Parathyroid adenoma (tissue), 2 donors: ENCODE measurements at regions not wholly inside any gene's neighbourhood (a gene's known extent, or its start where the extent isn't known, plus 50 kb on each side); places are given as distances from the start of the nearest gene placed in this dataset.

Source experiments
- H2AFZ ChIP-seq: fragments of 300-600 bp; sonication (generic); one replicate; pipeline ENCODE4 v1.7.0; 2017; ENCODE audit warnings: antibody characterized with exemption, mild to moderate bottlenecking
- H3K27ac ChIP-seq: fragments of 300-600 bp; sonication (generic); one replicate; pipeline ENCODE4 v1.7.0; 2017
- H3K27me3 ChIP-seq: fragments of 300-600 bp; sonication (generic); one replicate; pipeline ENCODE4 v1.7.0; 2017; ENCODE audit warnings: low read length; ENCODE audit not compliant: control insufficient read depth, insufficient read depth
- H3K36me3 ChIP-seq: fragments of 300-600 bp; sonication (generic); one replicate; pipeline ENCODE4 v1.7.0; 2017; ENCODE audit warnings: low read length; ENCODE audit not compliant: control insufficient read depth, insufficient read depth
- H3K4me1 ChIP-seq: fragments of 300-600 bp; sonication (generic); one replicate; pipeline ENCODE4 v1.7.0; 2017; ENCODE audit warnings: control low read depth
- H3K4me2 ChIP-seq: fragments of 300-600 bp; sonication (generic); one replicate; pipeline ENCODE4 v1.7.0; 2017; ENCODE audit warnings: low read length
- H3K4me3 ChIP-seq: fragments of 300-600 bp; sonication (generic); one replicate; pipeline ENCODE4 v1.7.0; 2017; ENCODE audit warnings: low read depth, low read length
- H3K79me2 ChIP-seq: fragments of 300-600 bp; sonication (generic); one replicate; pipeline ENCODE4 v1.7.0; 2017; ENCODE audit warnings: control low read depth
- H3K9ac ChIP-seq: fragments of 300-600 bp; sonication (generic); one replicate; pipeline ENCODE4 v1.7.0; 2017; ENCODE audit warnings: mild to moderate bottlenecking
- H3K9me3 ChIP-seq: fragments of 300-600 bp; sonication (generic); one replicate; pipeline ENCODE4 v1.7.0; 2017; ENCODE audit warnings: low read length; ENCODE audit not compliant: control insufficient read depth
- TF ChIP-seq, protein P1 (sequence below): fragments of 300-600 bp; sonication (generic); IDR thresholded peaks from one replicate; pipeline ENCODE4 v1.7.0; 2017; ENCODE audit warnings: antibody characterized with exemption, mild to moderate bottlenecking
- donor health status: primary hyperparathyroidism.

DNA sequence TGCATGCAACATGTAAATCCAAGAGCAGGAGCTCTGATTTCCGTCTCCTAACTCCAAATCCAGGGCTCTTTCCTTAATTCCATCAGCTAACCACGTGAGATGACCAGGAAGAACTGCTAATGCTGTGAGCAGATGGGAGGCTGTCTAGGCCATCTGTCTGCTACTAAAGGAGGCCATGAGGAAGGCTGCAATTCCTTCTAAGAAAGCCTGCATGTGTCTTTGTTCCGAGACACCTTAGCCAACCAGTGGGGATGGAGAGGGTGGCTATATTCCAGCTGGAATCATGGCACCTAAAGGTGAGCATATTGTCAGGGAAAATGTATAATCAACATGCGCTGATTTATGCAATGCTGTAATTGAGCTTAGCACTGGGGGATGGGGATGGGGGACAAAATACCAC, 267.2 kb upstream of the CDH5 start:
- H3K36me3 ChIP-seq, result no peaks in the 10 kb centered on the region
- TF ChIP-seq, protein P1, sequence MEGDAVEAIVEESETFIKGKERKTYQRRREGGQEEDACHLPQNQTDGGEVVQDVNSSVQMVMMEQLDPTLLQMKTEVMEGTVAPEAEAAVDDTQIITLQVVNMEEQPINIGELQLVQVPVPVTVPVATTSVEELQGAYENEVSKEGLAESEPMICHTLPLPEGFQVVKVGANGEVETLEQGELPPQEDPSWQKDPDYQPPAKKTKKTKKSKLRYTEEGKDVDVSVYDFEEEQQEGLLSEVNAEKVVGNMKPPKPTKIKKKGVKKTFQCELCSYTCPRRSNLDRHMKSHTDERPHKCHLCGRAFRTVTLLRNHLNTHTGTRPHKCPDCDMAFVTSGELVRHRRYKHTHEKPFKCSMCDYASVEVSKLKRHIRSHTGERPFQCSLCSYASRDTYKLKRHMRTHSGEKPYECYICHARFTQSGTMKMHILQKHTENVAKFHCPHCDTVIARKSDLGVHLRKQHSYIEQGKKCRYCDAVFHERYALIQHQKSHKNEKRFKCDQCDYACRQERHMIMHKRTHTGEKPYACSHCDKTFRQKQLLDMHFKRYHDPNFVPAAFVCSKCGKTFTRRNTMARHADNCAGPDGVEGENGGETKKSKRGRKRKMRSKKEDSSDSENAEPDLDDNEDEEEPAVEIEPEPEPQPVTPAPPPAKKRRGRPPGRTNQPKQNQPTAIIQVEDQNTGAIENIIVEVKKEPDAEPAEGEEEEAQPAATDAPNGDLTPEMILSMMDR, result no peak
- H3K4me3 ChIP-seq, result no peak overlapping the region

DNA sequence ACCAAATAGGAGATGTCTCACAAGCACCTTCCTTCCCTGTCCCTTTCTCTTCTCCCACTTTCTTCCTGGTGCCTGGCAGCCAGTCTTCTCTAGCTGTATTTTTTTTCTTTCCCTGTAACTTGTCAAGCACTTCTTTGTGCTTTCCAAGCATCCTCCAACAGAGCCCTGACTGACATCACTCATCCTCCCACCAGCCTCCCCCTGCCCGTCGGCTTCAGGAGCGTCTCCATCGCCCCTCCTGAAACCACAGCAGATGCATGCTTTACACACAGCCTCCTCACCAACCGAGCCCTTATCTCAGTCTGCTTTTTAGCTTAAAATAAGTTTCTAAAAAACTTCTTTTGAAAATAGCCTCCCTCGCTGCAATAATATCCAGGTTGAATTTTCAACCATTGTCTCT, 268.7 kb upstream of the CDH5 start:
- Histone ChIP-seq H2AFZ (no peak overlapping the region), H3K79me2 (no peaks in the 10 kb centered on the region), H3K27me3 (no peaks in the 10 kb centered on the region), H3K4me1 (peaks cover 2% of the 10 kb centered on the region), H3K36me3 (no peaks in the 10 kb centered on the region), H3K4me2 (peak overlapping the region; percentile 50), H3K27ac (no peak overlapping the region), H3K9ac (no peak overlapping the region), H3K4me3 (no peak overlapping the region), H3K9me3 (no peaks in the 10 kb centered on the region)
- TF ChIP-seq, protein P1, result no peak

More for the DNA sequence above, 267.2 kb upstream of the CDH5 start:
- H3K4me2 ChIP-seq, result no peak overlapping the region
- no peaks in the 10 kb centered on the region for H3K27me3 ChIP-seq
- no peak overlapping the region for H2AFZ ChIP-seq
- H3K9me3 ChIP-seq, result no peaks in the 10 kb centered on the region
- H3K27ac ChIP-seq, result no peak overlapping the region
- no peaks in the 10 kb centered on the region for H3K79me2 ChIP-seq
- H3K9ac ChIP-seq, result no peak overlapping the region
- peaks cover 2% of the 10 kb centered on the region for H3K4me1 ChIP-seq

DNA sequence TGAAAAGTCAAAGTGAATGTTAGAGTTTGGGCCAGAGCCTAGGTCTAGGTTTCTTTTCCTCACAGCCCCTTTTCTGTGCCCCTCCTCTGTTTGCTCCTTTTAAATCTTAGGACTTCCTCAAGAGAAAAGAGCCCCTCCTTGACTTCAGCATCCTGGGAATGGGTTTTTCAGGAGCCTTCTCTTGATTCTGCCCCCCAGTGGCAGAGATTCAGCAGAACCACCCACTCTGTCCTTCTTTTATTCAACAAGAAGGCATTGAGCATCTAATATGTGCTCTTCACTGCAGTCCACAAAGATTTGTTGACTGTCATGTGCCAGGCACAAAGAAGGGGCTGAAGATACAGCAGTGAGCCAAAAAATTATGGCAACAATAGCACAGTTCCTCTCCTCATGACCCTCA, 270.8 kb upstream of the CDH5 start:
- Histone ChIP-seq H3K27me3 (no peaks in the 10 kb centered on the region), H3K4me3 (no peak overlapping the region), H3K27ac (no peak overlapping the region), H3K4me2 (no peak overlapping the region), H3K9ac (no peak overlapping the region), H3K4me1 (peaks cover 2% of the 10 kb centered on the region), H3K9me3 (no peaks in the 10 kb centered on the region), H2AFZ (no peak overlapping the region), H3K79me2 (no peaks in the 10 kb centered on the region), H3K36me3 (no peaks in the 10 kb centered on the region)
- TF ChIP-seq, protein P1, result no peak

DNA sequence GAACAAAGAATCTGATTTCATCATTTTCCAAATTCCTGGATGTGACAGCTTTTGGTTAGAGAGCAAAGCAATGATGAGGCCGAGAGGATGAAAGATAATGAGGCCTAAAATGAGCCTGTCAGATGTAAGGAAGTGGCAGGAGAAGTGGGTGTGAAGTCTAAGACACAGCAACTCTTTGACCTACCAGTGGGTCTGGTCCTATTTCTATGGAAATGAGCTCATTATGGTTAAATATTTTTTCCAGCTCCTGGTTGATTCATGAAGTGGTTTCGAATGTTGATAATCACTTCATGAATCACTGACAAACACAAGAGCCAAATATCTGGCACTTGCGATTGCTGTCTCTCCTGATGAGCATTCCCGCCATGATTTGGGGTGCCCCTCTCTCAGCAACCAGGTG, 273.3 kb upstream of the CDH5 start:
- no peak overlapping the region for H3K27ac ChIP-seq
- H3K79me2 ChIP-seq, result no peaks in the 10 kb centered on the region
- TF ChIP-seq, protein P1, result no peak
- no peak overlapping the region for H2AFZ ChIP-seq
- H3K4me1 ChIP-seq, result no peaks in the 10 kb centered on the region
- no peaks in the 10 kb centered on the region for H3K9me3 ChIP-seq
- H3K4me2 ChIP-seq, result no peak overlapping the region
- no peaks in the 10 kb centered on the region for H3K36me3 ChIP-seq
- H3K27me3 ChIP-seq, result no peaks in the 10 kb centered on the region
- no peak overlapping the region for H3K9ac ChIP-seq
- no peak overlapping the region for H3K4me3 ChIP-seq

DNA sequence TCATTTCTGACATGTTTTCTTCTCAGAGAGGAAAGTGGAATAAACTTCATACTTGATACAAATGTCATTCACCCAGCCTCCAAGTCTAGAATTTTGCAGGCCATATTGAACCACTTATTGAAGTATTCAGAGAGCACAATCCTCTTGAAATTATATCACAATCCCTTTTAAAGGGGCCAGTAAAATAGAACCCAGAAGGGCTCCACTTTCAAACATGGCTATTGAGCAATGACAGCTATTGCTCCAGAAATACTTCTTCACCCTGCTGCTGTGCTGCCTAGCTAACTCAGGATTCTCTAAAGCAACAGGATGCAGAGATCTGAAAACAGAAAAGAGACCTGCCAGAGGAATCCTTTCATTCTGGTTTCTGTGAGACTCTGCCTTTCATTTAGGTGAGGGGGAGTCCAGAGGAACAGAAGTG, 275.0 kb upstream of the CDH5 start:
- no peak overlapping the region for H3K27ac ChIP-seq
- no peaks in the 10 kb centered on the region for H3K4me1 ChIP-seq
- H2AFZ ChIP-seq, result peak overlapping the region; percentile 2
- no peak overlapping the region for H3K9ac ChIP-seq
- H3K4me2 ChIP-seq, result no peak overlapping the region
- no peaks in the 10 kb centered on the region for H3K27me3 ChIP-seq
- no peaks in the 10 kb centered on the region for H3K36me3 ChIP-seq
- TF ChIP-seq, protein P1, result no peak
- no peak overlapping the region for H3K4me3 ChIP-seq
- H3K9me3 ChIP-seq, result no peaks in the 10 kb centered on the region
- H3K79me2 ChIP-seq, result no peaks in the 10 kb centered on the region
